ENCODE measurements at regions not wholly inside any gene's neighbourhood (a gene's known extent, or its start where the extent isn't known, plus 50 kb on each side); places are given as distances from the start of the nearest gene placed in this dataset.
"Not testable (repeated sequence)": the region's sequence is repeated elsewhere in the genome, so short reads cannot be mapped to it uniquely, and the experiment has no call there.

GRCh38 chr2:194539425-194539824 lies 1117.6 kb upstream of the SLC39A10 start:
- no peak for DNase-seq (ENCODE audit: low spot score)

GRCh38 chr2:194526121-194526520 lies 1130.9 kb upstream of the SLC39A10 start:
- DNase-seq (ENCODE audit: low spot score): no peak

GRCh38 chr2:194514281-194514680 lies 1142.7 kb upstream of the SLC39A10 start:
- DNase-seq (ENCODE audit: low spot score): no peak

- DNase-seq (ENCODE audit: low spot score): not testable (repeated sequence)
These were observed 1146.0 kb upstream of the SLC39A10 start for GRCh38 chr2:194511070-194511469.

GRCh38 chr2:194504876-194505275 lies 1152.2 kb upstream of the SLC39A10 start:
- not testable (repeated sequence) for DNase-seq (ENCODE audit: low spot score)

GRCh38 chr2:194495046-194495445 lies 1162.0 kb upstream of the SLC39A10 start:
- no peak for DNase-seq (ENCODE audit: low spot score)

- no peak for DNase-seq (ENCODE audit: low spot score)
These were observed 1162.6 kb upstream of the SLC39A10 start for GRCh38 chr2:194494401-194494800.

GRCh38 chr2:194491409-194492115 lies 1165.5 kb upstream of the SLC39A10 start:
- DNase-seq (ENCODE audit: low spot score): no peak

- no peak for DNase-seq (ENCODE audit: low spot score)
These were observed 1170.7 kb upstream of the SLC39A10 start for GRCh38 chr2:194486326-194486725.

- DNase-seq (ENCODE audit: low spot score): no peak
These were observed 1174.0 kb upstream of the SLC39A10 start for GRCh38 chr2:194483041-194483440.

- no peak for DNase-seq (ENCODE audit: low spot score)
These were observed 1191.4 kb upstream of the SLC39A10 start for GRCh38 chr2:194465641-194466040.

- DNase-seq (ENCODE audit: low spot score): no peak
These were observed 1191.9 kb upstream of the SLC39A10 start for GRCh38 chr2:194464964-194465638.

- DNase-seq (ENCODE audit: low spot score): not testable (repeated sequence)
These were observed 1194.1 kb upstream of the SLC39A10 start for GRCh38 chr2:194462883-194463282.

- DNase-seq (ENCODE audit: low spot score): no peak
These were observed 1201.7 kb upstream of the SLC39A10 start for GRCh38 chr2:194455358-194455757.

- DNase-seq (ENCODE audit: low spot score): no peak
These were observed 1204.5 kb upstream of the SLC39A10 start for GRCh38 chr2:194452504-194452903.

- no peak for DNase-seq (ENCODE audit: low spot score)
These were observed 1211.8 kb upstream of the SLC39A10 start for GRCh38 chr2:194445226-194445625.

GRCh38 chr2:194443926-194444325 lies 1213.1 kb upstream of the SLC39A10 start:
- DNase-seq (ENCODE audit: low spot score): no peak

GRCh38 chr2:194424683-194425209 lies 1232.3 kb upstream of the SLC39A10 start:
- no peak for DNase-seq (ENCODE audit: low spot score)

GRCh38 chr2:194411221-194411620 lies 1245.8 kb upstream of the SLC39A10 start:
- DNase-seq (ENCODE audit: low spot score): no peak

- no peak for DNase-seq (ENCODE audit: low spot score)
These were observed 1261.2 kb upstream of the SLC39A10 start for GRCh38 chr2:194395818-194396217.

GRCh38 chr2:194385376-194385775 lies 1271.7 kb upstream of the SLC39A10 start:
- no peak for DNase-seq (ENCODE audit: low spot score)

- no peak for DNase-seq (ENCODE audit: low spot score)
These were observed 1273.6 kb upstream of the SLC39A10 start for GRCh38 chr2:194383401-194383800.

GRCh38 chr2:194382221-194382620 lies 1274.8 kb upstream of the SLC39A10 start:
- no peak for DNase-seq (ENCODE audit: low spot score)

All from hematopoietic multipotent progenitor cell treated with erythropoietin and hydrocortisone succinate and interleukin-3 and kit ligand, for 15 days (in vitro differentiated cells).